ENCODE measurements at regions not wholly inside any gene's neighbourhood (a gene's known extent, or its start where the extent isn't known, plus 50 kb on each side); places are given as distances from the start of the nearest gene placed in this dataset.

GRCh38 chr2:78476619-78477229, 548.8 kb upstream of the REG3G start:
- Histone ChIP-seq H3K36me3 (ENCODE audit: insufficient read depth, low read length) (no peaks in the 10 kb centered on the region), H3K4me1 (ENCODE audit: insufficient read depth, low read length) (no peaks in the 10 kb centered on the region), H3K9me3 (ENCODE audit: insufficient read depth, low read length, severe bottlenecking) (no peaks in the 10 kb centered on the region), H3K27ac (ENCODE audit: low read length) (no peak overlapping the region), H3K27me3 (ENCODE audit: insufficient read depth, low read length, poor library complexity) (no peaks in the 10 kb centered on the region), H2AFZ (ENCODE audit: low read depth, low read length) (no peak overlapping the region), H3K4me2 (ENCODE audit: insufficient read depth, low read length) (no peak overlapping the region), H3K9ac (ENCODE audit: low read depth, low read length) (no peak overlapping the region), H3K4me3 (ENCODE audit: low read depth in 1 of 2, low read length in 2 of 2) (no peak overlapping the region), H4K20me1 (ENCODE audit: insufficient read depth, low read length) (no peaks in the 10 kb centered on the region), H3K79me2 (ENCODE audit: insufficient read depth, low read length) (no peaks in the 10 kb centered on the region)
- DNase-seq (no peak), ATAC-seq (ENCODE audit: insufficient read depth, low read depth) (no peak)
- no peak for TF ChIP-seq CTCF (IDR thresholded peaks at IDR 0.05; ENCODE audit: borderline replicate concordance, extremely low read depth, low read length, poor library complexity, severe bottlenecking)
- no peak for TF ChIP-seq EZH2 (IDR thresholded peaks at IDR 0.05; ENCODE audit: borderline replicate concordance, low read depth, low read length, severe bottlenecking)

- no peak for ATAC-seq (ENCODE audit: insufficient read depth, low read depth)
- H3K79me2 ChIP-seq (ENCODE audit: insufficient read depth, low read length): no peaks in the 10 kb centered on the region
- H3K4me1 ChIP-seq (ENCODE audit: insufficient read depth, low read length): no peaks in the 10 kb centered on the region
- no peaks in the 10 kb centered on the region for H3K36me3 ChIP-seq (ENCODE audit: insufficient read depth, low read length)
- H4K20me1 ChIP-seq (ENCODE audit: insufficient read depth, low read length): no peaks in the 10 kb centered on the region
- DNase-seq: no peak
- H3K9ac ChIP-seq (ENCODE audit: low read depth, low read length): no peak overlapping the region
- H3K27me3 ChIP-seq (ENCODE audit: insufficient read depth, low read length, poor library complexity): no peaks in the 10 kb centered on the region
- no peak overlapping the region for H3K4me3 ChIP-seq (ENCODE audit: low read depth in 1 of 2, low read length in 2 of 2)
- H3K27ac ChIP-seq (ENCODE audit: low read length): no peak overlapping the region
- no peak overlapping the region for H3K4me2 ChIP-seq (ENCODE audit: insufficient read depth, low read length)
- no peaks in the 10 kb centered on the region for H3K9me3 ChIP-seq (ENCODE audit: insufficient read depth, low read length, severe bottlenecking)
- no peak for TF ChIP-seq EZH2 (IDR thresholded peaks at IDR 0.05; ENCODE audit: borderline replicate concordance, low read depth, low read length, severe bottlenecking)
- TF ChIP-seq CTCF (IDR thresholded peaks at IDR 0.05; ENCODE audit: borderline replicate concordance, extremely low read depth, low read length, poor library complexity, severe bottlenecking): no peak
- no peak overlapping the region for H2AFZ ChIP-seq (ENCODE audit: low read depth, low read length)
Observed at GRCh38 chr2:78486565-78486964, 538.9 kb upstream of the REG3G start.

- Histone ChIP-seq H3K4me1 (ENCODE audit: insufficient read depth, low read length) (no peaks in the 10 kb centered on the region), H4K20me1 (ENCODE audit: insufficient read depth, low read length) (no peaks in the 10 kb centered on the region), H3K9me3 (ENCODE audit: insufficient read depth, low read length, severe bottlenecking) (peaks cover 2% of the 10 kb centered on the region), H3K9ac (ENCODE audit: low read depth, low read length) (no peak overlapping the region), H3K4me2 (ENCODE audit: insufficient read depth, low read length) (no peak overlapping the region), H3K27ac (ENCODE audit: low read length) (no peak overlapping the region), H3K4me3 (ENCODE audit: low read depth in 1 of 2, low read length in 2 of 2) (no peak overlapping the region), H2AFZ (ENCODE audit: low read depth, low read length) (no peak overlapping the region), H3K27me3 (ENCODE audit: insufficient read depth, low read length, poor library complexity) (no peaks in the 10 kb centered on the region), H3K79me2 (ENCODE audit: insufficient read depth, low read length) (no peaks in the 10 kb centered on the region), H3K36me3 (ENCODE audit: insufficient read depth, low read length) (no peaks in the 10 kb centered on the region)
- TF ChIP-seq EZH2 (IDR thresholded peaks at IDR 0.05; ENCODE audit: borderline replicate concordance, low read depth, low read length, severe bottlenecking) (no peak), CTCF (IDR thresholded peaks at IDR 0.05; ENCODE audit: borderline replicate concordance, extremely low read depth, low read length, poor library complexity, severe bottlenecking) (no peak)
- DNase-seq (no peak), ATAC-seq (ENCODE audit: insufficient read depth, low read depth) (no peak)
Observed at GRCh38 chr2:78498125-78498524, 527.4 kb upstream of the REG3G start.

All from DND-41 (cell line).